GM12878 (cell line): ENCODE measurements at regions not wholly inside any gene's neighbourhood (a gene's known extent, or its start where the extent isn't known, plus 50 kb on each side); places are given as distances from the start of the nearest gene placed in this dataset.

ENCODE experiments used
- POLR2A ChIP-seq: IDR thresholded peaks from 2 replicates; pipeline ENCODE4 v1.6.1; 2011; ENCODE audit warnings: low read depth, mild to moderate bottlenecking, low read length
- TBL1XR1 ChIP-seq: IDR thresholded peaks from 2 replicates; pipeline ENCODE4 v1.6.1; 2012; ENCODE audit warnings: low read depth, low read length, improper control_type of control experiment

DNA sequence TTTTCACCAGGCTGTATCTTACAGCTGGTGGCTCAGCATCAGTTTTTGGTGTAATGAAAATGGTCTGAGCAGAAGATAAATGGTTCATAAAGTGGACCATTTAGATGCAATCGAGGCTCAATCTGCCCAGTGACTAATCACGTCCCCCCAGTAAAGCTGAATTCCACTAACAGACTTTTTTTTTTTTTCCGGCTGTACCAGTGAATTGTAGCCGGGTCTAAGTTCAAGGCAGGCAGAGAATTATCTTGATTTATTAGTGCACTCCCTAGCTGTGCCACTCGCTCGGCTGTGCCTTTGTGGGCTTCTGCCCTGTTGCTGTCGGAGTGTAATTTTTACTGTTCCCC lies 215.1 kb upstream of the POU3F3 start:
- TF ChIP-seq POLR2A (no peak), TBL1XR1 (no peak)
